ENCODE measurements at regions not wholly inside any gene's neighbourhood (a gene's known extent, or its start where the extent isn't known, plus 50 kb on each side); places are given as distances from the start of the nearest gene placed in this dataset.

DNA sequence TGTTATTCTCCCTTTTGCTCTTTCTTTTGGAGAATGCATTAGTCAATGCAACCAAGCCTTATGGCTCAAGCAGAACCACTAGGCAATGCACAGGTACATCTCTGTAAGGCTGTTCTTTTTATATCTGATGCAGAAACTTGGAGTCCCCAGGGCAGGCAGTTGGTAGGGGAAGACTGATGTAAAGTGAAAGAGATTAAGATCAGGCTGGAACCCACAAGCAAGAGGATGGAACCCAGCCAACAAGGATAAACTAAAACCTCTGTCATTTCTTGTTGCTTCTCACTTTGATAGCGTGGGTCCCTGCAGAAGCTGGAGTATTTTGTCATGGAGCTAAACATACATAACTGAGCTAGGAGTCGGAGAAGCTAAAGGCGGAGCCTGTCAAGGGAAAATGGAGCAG, 142.9 kb downstream of the GPAM start:
- H3K36me3 ChIP-seq (ENCODE audit: insufficient read depth) = no peaks in the 10 kb centered on the region
- H4K20me1 ChIP-seq (ENCODE audit: insufficient read depth) = no peaks in the 10 kb centered on the region
- no peaks in the 10 kb centered on the region for H3K79me2 ChIP-seq (ENCODE audit: insufficient read depth, low read depth)
- H3K9ac ChIP-seq = no peak overlapping the region
- H3K4me3 ChIP-seq (IDR thresholded peaks at IDR 0.05; ENCODE audit: insufficient read depth, low read depth, low read length) = no peak overlapping the region
- no peaks in the 10 kb centered on the region for H3K4me1 ChIP-seq (ENCODE audit: low read depth, poor library complexity, severe bottlenecking)
- H3K27ac ChIP-seq = no peak overlapping the region
- no peaks in the 10 kb centered on the region for H3K27me3 ChIP-seq (ENCODE audit: insufficient read depth, low read depth)
- H3K4me2 ChIP-seq = no peak overlapping the region
- H2AFZ ChIP-seq (ENCODE audit: low read depth) = no peak overlapping the region
- TF ChIP-seq, protein P1, sequence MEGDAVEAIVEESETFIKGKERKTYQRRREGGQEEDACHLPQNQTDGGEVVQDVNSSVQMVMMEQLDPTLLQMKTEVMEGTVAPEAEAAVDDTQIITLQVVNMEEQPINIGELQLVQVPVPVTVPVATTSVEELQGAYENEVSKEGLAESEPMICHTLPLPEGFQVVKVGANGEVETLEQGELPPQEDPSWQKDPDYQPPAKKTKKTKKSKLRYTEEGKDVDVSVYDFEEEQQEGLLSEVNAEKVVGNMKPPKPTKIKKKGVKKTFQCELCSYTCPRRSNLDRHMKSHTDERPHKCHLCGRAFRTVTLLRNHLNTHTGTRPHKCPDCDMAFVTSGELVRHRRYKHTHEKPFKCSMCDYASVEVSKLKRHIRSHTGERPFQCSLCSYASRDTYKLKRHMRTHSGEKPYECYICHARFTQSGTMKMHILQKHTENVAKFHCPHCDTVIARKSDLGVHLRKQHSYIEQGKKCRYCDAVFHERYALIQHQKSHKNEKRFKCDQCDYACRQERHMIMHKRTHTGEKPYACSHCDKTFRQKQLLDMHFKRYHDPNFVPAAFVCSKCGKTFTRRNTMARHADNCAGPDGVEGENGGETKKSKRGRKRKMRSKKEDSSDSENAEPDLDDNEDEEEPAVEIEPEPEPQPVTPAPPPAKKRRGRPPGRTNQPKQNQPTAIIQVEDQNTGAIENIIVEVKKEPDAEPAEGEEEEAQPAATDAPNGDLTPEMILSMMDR (conservative IDR thresholded peaks at IDR 0.05; ENCODE audit: low read depth, low read length) = no peak

DNA sequence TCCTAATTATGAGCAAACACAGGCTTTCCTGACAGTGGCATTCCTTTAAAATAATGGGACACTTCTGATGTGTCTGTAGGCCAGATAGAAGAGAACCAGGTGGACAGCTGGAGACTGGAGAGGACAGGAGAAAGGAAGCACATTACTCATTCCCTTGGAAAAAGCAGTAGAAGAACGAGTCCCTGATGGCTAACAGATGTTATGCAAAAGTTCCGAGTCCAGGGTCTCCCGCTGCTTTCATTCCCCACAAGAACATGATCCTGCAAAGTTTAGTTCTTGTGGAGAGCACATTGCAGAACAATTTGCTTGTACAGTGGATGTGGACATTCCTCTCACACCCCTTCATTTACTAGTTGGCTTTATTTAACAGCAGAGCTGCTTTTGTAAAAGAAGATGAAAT, 137.6 kb downstream of the GPAM start:
- Histone ChIP-seq H3K9ac (no peak overlapping the region), H3K4me1 (ENCODE audit: low read depth, poor library complexity, severe bottlenecking) (no peaks in the 10 kb centered on the region), H4K20me1 (ENCODE audit: insufficient read depth) (no peaks in the 10 kb centered on the region), H3K36me3 (ENCODE audit: insufficient read depth) (no peaks in the 10 kb centered on the region), H3K79me2 (ENCODE audit: insufficient read depth, low read depth) (no peaks in the 10 kb centered on the region), H3K27ac (no peak overlapping the region), H3K4me2 (no peak overlapping the region), H2AFZ (ENCODE audit: low read depth) (no peak overlapping the region), H3K4me3 (IDR thresholded peaks at IDR 0.05; ENCODE audit: insufficient read depth, low read depth, low read length) (no peak overlapping the region), H3K27me3 (ENCODE audit: insufficient read depth, low read depth) (no peaks in the 10 kb centered on the region)
- TF ChIP-seq, protein P1 (conservative IDR thresholded peaks at IDR 0.05; ENCODE audit: low read depth, low read length) = no peak

GRCh38 chr10:112047674-112048073, 135.9 kb downstream of the GPAM start:
- H4K20me1 ChIP-seq (ENCODE audit: insufficient read depth) = no peaks in the 10 kb centered on the region
- no peak overlapping the region for H2AFZ ChIP-seq (ENCODE audit: low read depth)
- no peaks in the 10 kb centered on the region for H3K79me2 ChIP-seq (ENCODE audit: insufficient read depth, low read depth)
- H3K4me1 ChIP-seq (ENCODE audit: low read depth, poor library complexity, severe bottlenecking) = no peaks in the 10 kb centered on the region
- no peak overlapping the region for H3K27ac ChIP-seq
- H3K27me3 ChIP-seq (ENCODE audit: insufficient read depth, low read depth) = no peaks in the 10 kb centered on the region
- TF ChIP-seq, protein P1 (conservative IDR thresholded peaks at IDR 0.05; ENCODE audit: low read depth, low read length) = no peak
- no peak overlapping the region for H3K4me2 ChIP-seq
- H3K4me3 ChIP-seq (IDR thresholded peaks at IDR 0.05; ENCODE audit: insufficient read depth, low read depth, low read length) = no peak overlapping the region
- no peaks in the 10 kb centered on the region for H3K36me3 ChIP-seq (ENCODE audit: insufficient read depth)
- H3K9ac ChIP-seq = no peak overlapping the region

DNA sequence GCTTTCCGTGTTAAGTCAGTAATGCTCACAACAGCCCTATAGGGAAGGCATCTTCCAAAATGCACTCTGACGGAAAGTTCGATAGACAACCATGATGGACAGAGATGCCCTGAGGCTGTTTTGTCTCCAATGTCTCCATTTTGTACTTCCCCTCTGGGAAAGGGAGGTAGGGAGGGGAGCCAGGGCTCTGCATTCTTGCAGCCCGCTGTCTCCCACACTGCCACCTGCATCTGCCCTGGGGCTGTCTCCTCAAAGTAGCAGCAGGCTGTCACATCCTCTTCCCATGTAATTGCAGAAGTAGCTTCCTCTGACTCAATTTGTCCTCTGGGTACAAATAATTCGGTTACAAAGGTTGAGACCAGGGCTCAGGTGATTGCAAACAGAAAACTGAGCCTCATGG, 131.4 kb downstream of the GPAM start:
- H3K9ac ChIP-seq = no peak overlapping the region
- TF ChIP-seq, protein P1 (conservative IDR thresholded peaks at IDR 0.05; ENCODE audit: low read depth, low read length) = no peak
- H3K27ac ChIP-seq = no peak overlapping the region
- no peaks in the 10 kb centered on the region for H3K27me3 ChIP-seq (ENCODE audit: insufficient read depth, low read depth)
- no peaks in the 10 kb centered on the region for H3K79me2 ChIP-seq (ENCODE audit: insufficient read depth, low read depth)
- H4K20me1 ChIP-seq (ENCODE audit: insufficient read depth) = no peaks in the 10 kb centered on the region
- no peaks in the 10 kb centered on the region for H3K36me3 ChIP-seq (ENCODE audit: insufficient read depth)
- H3K4me3 ChIP-seq (IDR thresholded peaks at IDR 0.05; ENCODE audit: insufficient read depth, low read depth, low read length) = no peak overlapping the region
- no peak overlapping the region for H3K4me2 ChIP-seq
- no peak overlapping the region for H2AFZ ChIP-seq (ENCODE audit: low read depth)
- H3K4me1 ChIP-seq (ENCODE audit: low read depth, poor library complexity, severe bottlenecking) = no peaks in the 10 kb centered on the region

DNA sequence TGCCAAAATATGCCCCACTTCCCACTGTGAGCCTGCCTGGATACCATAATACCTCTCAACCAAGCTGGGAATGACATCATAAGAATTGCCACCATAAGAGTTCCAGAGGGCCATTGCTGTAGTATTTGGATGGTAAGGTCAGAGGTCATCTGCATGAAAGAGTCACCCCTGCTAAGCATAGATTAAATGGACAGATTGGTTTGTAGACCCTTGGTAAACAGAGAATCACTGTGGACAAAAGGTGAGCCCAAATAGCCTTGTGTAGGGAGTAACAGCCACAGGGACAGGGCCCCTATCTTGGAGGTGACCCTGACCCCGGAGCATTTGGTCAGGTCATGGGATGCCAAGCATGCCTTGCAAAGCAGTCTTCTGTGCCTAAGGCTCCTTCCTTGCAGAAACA, 129.7 kb downstream of the GPAM start:
- TF ChIP-seq, protein P1 (conservative IDR thresholded peaks at IDR 0.05; ENCODE audit: low read depth, low read length) = no peak
- no peak overlapping the region for H3K4me3 ChIP-seq (IDR thresholded peaks at IDR 0.05; ENCODE audit: insufficient read depth, low read depth, low read length)
- no peak overlapping the region for H3K4me2 ChIP-seq
- no peaks in the 10 kb centered on the region for H3K79me2 ChIP-seq (ENCODE audit: insufficient read depth, low read depth)
- H3K27ac ChIP-seq = no peak overlapping the region
- no peaks in the 10 kb centered on the region for H3K4me1 ChIP-seq (ENCODE audit: low read depth, poor library complexity, severe bottlenecking)
- H2AFZ ChIP-seq (ENCODE audit: low read depth) = no peak overlapping the region
- no peaks in the 10 kb centered on the region for H4K20me1 ChIP-seq (ENCODE audit: insufficient read depth)
- no peak overlapping the region for H3K9ac ChIP-seq
- H3K36me3 ChIP-seq (ENCODE audit: insufficient read depth) = no peaks in the 10 kb centered on the region
- H3K27me3 ChIP-seq (ENCODE audit: insufficient read depth, low read depth) = no peaks in the 10 kb centered on the region

Measured in KMS-11 (cell line).